A549 (cell line): ENCODE measurements at regions not wholly inside any gene's neighbourhood (a gene's known extent, or its start where the extent isn't known, plus 50 kb on each side); places are given as distances from the start of the nearest gene placed in this dataset.

Experiments used
- ATAC-seq, 2 experiments: fragments of 200-7000 bp in 1 of 2; fragments of >200 bp in 1 of 2; cut with Nextera tagmentation in 1 of 2; cut with Tn5 transposase in 1 of 2; 3 replicates each; pipeline versions ENCODE4 v1.8.0 to v1.9.1; 2018 to 2020; ENCODE audit warnings: mild to moderate bottlenecking in 1 of 2, moderate library complexity in 1 of 2
- CTCF ChIA-PET: fragments of 300-600 bp; sonication (Branson Sonifier 250); formaldehyde crosslinking; extraction: SDS; loops from one replicate; lab custom pipeline; 2021; ENCODE audit warnings: antibody characterized with exemption, inconsistent platforms; lab: Yijun Ruan, JAX
- POLR2A ChIA-PET: fragments of 350-600 bp; formaldehyde crosslinking; extraction: SDS; loops from one replicate; lab custom pipeline; 2021; ENCODE audit warnings: antibody characterized with exemption, inconsistent platforms; lab: Yijun Ruan, JAX
- DNase-seq, 2 experiments: peaks; one replicate each; pipeline versions ENCODE4 v3.0.0 to v3.0.0-alpha.2; 2011 to 2016; ENCODE audit warnings: low read depth in 1 of 2, low spot score in 1 of 2
- FAIRE-seq: peaks from 2 replicates; lab custom pipeline; 2011; peaks lifted over from hg19 to GRCh38; lab: Jason Lieb, UNC
- H3K27ac ChIP-seq, 2 experiments: fragments of >200 bp; sonication (Bioruptor Twin); formaldehyde crosslinking; 3 replicates each; pipeline ENCODE4 v1.5.1; 2016 to 2017
- H3K4me1 ChIP-seq: fragments of >200 bp; sonication (Bioruptor Twin); formaldehyde crosslinking; 3 replicates; pipeline ENCODE4 v1.6.1; 2016
- H3K4me2 ChIP-seq: fragments of >200 bp; sonication (Bioruptor Twin); formaldehyde crosslinking; 3 replicates; pipeline ENCODE4 v1.6.1; 2016
- H3K4me3 ChIP-seq: fragments of >200 bp; sonication (Bioruptor Twin); formaldehyde crosslinking; 3 replicates; pipeline ENCODE4 v1.5.1; 2016
- H3K9me3 ChIP-seq: fragments of >200 bp; sonication (Bioruptor Twin); formaldehyde crosslinking; 3 replicates; pipeline ENCODE4 v1.6.1; 2016
- ELK1 ChIP-seq: fragments of 150-350 bp; IDR thresholded peaks from 2 replicates; pipeline ENCODE4 v1.6.1; 2014; ENCODE audit warnings: low read depth, mild to moderate bottlenecking, low read length
- FOSL2 ChIP-seq, 2 experiments: fragments of 450-650 bp in 1 of 2; fragments of >200 bp in 1 of 2; sonication (Bioruptor Twin) in 1 of 2; formaldehyde crosslinking; IDR thresholded peaks; 2 replicates each; pipeline versions ENCODE4 v1.5.0 to v1.6.1; 2016 to 2020; ENCODE audit warnings: mild to moderate bottlenecking in 1 of 2, moderate library complexity in 1 of 2
- GATA3 ChIP-seq: IDR thresholded peaks from 2 replicates; pipeline ENCODE4 v1.6.1; 2012; ENCODE audit warnings: borderline replicate concordance
- HES2 ChIP-seq: fragments of >200 bp; sonication (Bioruptor Twin); formaldehyde crosslinking; IDR thresholded peaks from 2 replicates; pipeline ENCODE4 v1.6.1; 2016
- HEYL ChIP-seq: fragments of 250-450 bp; sonication (Bioruptor Pico); IDR thresholded peaks from 2 replicates; pipeline ENCODE4 v1.8.0; 2021; ENCODE audit warnings: mild to moderate bottlenecking, moderate library complexity
- JUN ChIP-seq, 2 experiments: fragments of >200 bp; sonication (Bioruptor Twin); formaldehyde crosslinking; IDR thresholded peaks; 2 replicates in 1 of 2; 3 replicates in 1 of 2; pipeline ENCODE4 v1.6.1; 2016 to 2017
- JUNB ChIP-seq: fragments of >200 bp; sonication (Bioruptor Twin); formaldehyde crosslinking; IDR thresholded peaks from 2 replicates; pipeline ENCODE4 v1.6.1; 2016
- KDM1A ChIP-seq: fragments of 200-600 bp; sonication (generic); IDR thresholded peaks from 2 replicates; pipeline ENCODE4 v1.6.1; 2016; ENCODE audit warnings: low read depth, mild to moderate bottlenecking
- KDM5A ChIP-seq: fragments of 200-600 bp; sonication (generic); IDR thresholded peaks from 2 replicates; pipeline ENCODE4 v1.6.1; 2016; ENCODE audit warnings: antibody characterized with exemption, mild to moderate bottlenecking
- MYC ChIP-seq: IDR thresholded peaks from 2 replicates; pipeline ENCODE4 v1.6.1; 2012; ENCODE audit warnings: mild to moderate bottlenecking, inconsistent platforms, low read length, improper control_type of control experiment, borderline replicate concordance
- NFE2L2 ChIP-seq: fragments of 150-350 bp; conservative IDR thresholded peaks from 2 replicates; pipeline ENCODE4 v1.6.1; 2014; ENCODE audit warnings: low read length
- NPAS2 ChIP-seq: fragments of 250-450 bp; sonication (Bioruptor Pico); IDR thresholded peaks from 2 replicates; pipeline ENCODE4 v1.8.0; 2022; ENCODE audit warnings: mild to moderate bottlenecking, moderate library complexity, borderline replicate concordance
- PBX3 ChIP-seq: IDR thresholded peaks from 2 replicates; pipeline ENCODE4 v1.6.1; 2012
- RAD21 ChIP-seq, 2 experiments: fragments of >200 bp in 1 of 2; sonication (Bioruptor Twin) in 1 of 2; formaldehyde crosslinking in 1 of 2; IDR thresholded peaks in 1 of 2; conservative IDR thresholded peaks in 1 of 2; 2 replicates in 1 of 2; 3 replicates in 1 of 2; pipeline ENCODE4 v1.6.1; 2012 to 2018; ENCODE audit warnings: inconsistent platforms in 1 of 2
- SREBF2 ChIP-seq: fragments of 450-650 bp; IDR thresholded peaks from 2 replicates; pipeline ENCODE4 v1.6.1; 2014; ENCODE audit warnings: mild to moderate bottlenecking, moderate library complexity
- TP53 ChIP-seq: fragments of 250-450 bp; sonication (Bioruptor Pico); IDR thresholded peaks from 2 replicates; pipeline ENCODE4 v1.5.0; 2021; ENCODE audit warnings: mild to moderate bottlenecking, moderate library complexity
- ZNF302 ChIP-seq: fragments of 250-450 bp; sonication (Bioruptor Pico); IDR thresholded peaks from 2 replicates; pipeline ENCODE4 v1.9.0; 2021; ENCODE audit warnings: inconsistent platforms, mild to moderate bottlenecking, moderate library complexity
- WGBS: methylation state at CpG from one replicate; pipeline ENCODE4 v1.1.6; 2017; ENCODE audit errors: missing lambda C conversion rate; 5-methylcytosine and 5-hydroxymethylcytosine counted together
- TF ChIP-seq, protein P1 (sequence below): fragments of >200 bp; sonication (Bioruptor Twin); formaldehyde crosslinking; IDR thresholded peaks from 3 replicates; pipeline ENCODE4 v1.6.1; 2016
- TF ChIP-seq, protein P2 (sequence below): fragments of 250-450 bp; sonication (Bioruptor Pico); IDR thresholded peaks from 2 replicates; pipeline ENCODE4 v1.5.0; 2021; ENCODE audit warnings: mild to moderate bottlenecking, moderate library complexity, borderline replicate concordance
- TF ChIP-seq, protein P3 (sequence below): fragments of 450-650 bp; IDR thresholded peaks from 2 replicates; pipeline ENCODE4 v1.6.1; 2014; ENCODE audit warnings: antibody characterized with exemption
- TF ChIP-seq, protein P4 (sequence below): fragments of 200-600 bp; sonication (generic); IDR thresholded peaks from 2 replicates; pipeline ENCODE4 v1.6.1; 2016; ENCODE audit warnings: antibody characterized with exemption, mild to moderate bottlenecking, moderate library complexity
- TF ChIP-seq, protein P5 (sequence below): IDR thresholded peaks from 2 replicates; pipeline ENCODE4 v1.6.1; 2012

DNA sequence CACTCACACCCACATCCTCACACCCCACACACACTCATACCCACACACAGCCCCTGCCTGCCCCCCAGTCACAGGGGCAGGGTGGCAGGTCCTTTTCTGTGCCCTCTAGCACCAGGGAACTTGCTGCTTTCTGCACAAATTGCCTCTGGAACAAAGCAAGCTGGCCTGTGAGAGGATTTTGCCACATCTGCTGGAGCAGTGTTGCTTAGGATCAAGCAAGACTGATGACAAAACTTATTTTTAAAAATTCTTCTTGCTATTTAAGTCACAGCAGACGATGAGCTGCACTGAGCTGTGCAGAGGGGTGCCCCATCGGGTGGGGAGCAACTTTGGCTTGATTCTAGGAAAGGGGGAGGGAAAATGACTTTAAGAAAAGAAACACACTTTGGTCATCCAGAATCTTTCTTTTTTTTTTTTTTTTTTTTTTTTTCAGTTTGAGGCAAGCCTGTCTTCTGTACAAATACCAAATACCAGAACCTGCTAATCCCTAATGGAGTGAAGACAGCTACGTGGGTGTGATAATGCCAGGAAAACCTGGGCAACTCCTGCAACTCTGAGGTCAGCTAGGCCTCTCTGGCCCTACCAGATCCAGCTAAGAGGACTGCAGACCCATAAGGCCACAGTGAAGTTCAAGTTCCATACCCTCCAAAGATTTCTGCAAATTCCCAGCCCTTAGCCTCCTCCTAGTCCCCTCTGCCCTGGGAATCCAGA is 195.3 kb downstream of the ABHD5 start:
- Histone ChIP-seq H3K4me1 (peaks cover 21% of the 10 kb centered on the region), H3K4me2 (no peak overlapping the region), H3K4me3 (no peak overlapping the region), H3K9me3 (no peaks in the 10 kb centered on the region), H3K27ac (peak overlapping the region in 1 of 2 experiments; percentile 59; a peak in 3 of 6 replicates)
- no peak for FAIRE-seq
- WGBS: 86% methylated on average over 3 of the region's 3 CpGs
- ChIA-PET CTCF (no interaction called here), POLR2A (no interaction called here)
- no peak for DNase-seq
- ATAC-seq: no peak
- TF ChIP-seq KDM5A (no peak), TP53 (CRISPR knock-in tag) (no peak), HEYL (CRISPR knock-in tag) (no peak), RAD21 (conservative IDR thresholded peaks at IDR 0.05 in 1 of 2, IDR thresholded peaks at IDR 0.05 in 1 of 2) (no peak), GATA3 (no peak), MYC (no peak), KDM1A (no peak), PBX3 (no peak), SREBF2 (no peak), ELK1 (no peak)
- TF ChIP-seq, protein P1, sequence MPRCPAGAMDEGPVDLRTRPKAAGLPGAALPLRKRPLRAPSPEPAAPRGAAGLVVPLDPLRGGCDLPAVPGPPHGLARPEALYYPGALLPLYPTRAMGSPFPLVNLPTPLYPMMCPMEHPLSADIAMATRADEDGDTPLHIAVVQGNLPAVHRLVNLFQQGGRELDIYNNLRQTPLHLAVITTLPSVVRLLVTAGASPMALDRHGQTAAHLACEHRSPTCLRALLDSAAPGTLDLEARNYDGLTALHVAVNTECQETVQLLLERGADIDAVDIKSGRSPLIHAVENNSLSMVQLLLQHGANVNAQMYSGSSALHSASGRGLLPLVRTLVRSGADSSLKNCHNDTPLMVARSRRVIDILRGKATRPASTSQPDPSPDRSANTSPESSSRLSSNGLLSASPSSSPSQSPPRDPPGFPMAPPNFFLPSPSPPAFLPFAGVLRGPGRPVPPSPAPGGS: no peak
- TF ChIP-seq, protein P2, sequence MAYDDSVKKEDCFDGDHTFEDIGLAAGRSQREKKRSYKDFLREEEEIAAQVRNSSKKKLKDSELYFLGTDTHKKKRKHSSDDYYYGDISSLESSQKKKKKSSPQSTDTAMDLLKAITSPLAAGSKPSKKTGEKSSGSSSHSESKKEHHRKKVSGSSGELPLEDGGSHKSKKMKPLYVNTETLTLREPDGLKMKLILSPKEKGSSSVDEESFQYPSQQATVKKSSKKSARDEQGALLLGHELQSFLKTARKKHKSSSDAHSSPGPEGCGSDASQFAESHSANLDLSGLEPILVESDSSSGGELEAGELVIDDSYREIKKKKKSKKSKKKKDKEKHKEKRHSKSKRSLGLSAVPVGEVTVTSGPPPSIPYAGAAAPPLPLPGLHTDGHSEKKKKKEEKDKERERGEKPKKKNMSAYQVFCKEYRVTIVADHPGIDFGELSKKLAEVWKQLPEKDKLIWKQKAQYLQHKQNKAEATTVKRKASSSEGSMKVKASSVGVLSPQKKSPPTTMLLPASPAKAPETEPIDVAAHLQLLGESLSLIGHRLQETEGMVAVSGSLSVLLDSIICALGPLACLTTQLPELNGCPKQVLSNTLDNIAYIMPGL (CRISPR knock-in tag): no peak

DNA sequence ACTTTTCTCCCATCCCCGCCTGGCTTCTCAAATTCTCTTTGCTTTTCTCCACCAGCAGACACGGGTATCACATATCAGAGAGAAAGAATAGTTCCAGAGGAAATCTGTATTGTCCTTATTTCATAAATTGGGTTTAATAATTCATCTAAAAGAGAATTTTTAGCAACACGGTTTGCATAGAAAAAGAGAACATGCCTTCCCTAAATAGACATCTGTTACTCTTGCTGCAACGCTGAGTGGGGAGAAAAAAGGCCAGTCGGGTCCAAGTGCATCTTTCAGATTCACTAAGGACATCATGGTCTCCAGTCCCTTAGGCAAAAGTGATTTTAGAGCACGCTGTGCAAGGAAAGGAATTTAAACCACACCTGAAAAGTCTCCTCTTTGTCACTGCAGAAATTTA is 201.3 kb downstream of the ABHD5 start:
- H3K4me2 ChIP-seq: no peak overlapping the region
- peaks cover 14% of the 10 kb centered on the region for H3K4me1 ChIP-seq
- DNase-seq: no peak
- peaks cover 16% of the 10 kb centered on the region for H3K9me3 ChIP-seq
- FAIRE-seq: no peak
- ChIA-PET POLR2A (no interaction called here), CTCF (no interaction called here)
- H3K4me3 ChIP-seq: no peak overlapping the region
- TF ChIP-seq, protein P3, sequence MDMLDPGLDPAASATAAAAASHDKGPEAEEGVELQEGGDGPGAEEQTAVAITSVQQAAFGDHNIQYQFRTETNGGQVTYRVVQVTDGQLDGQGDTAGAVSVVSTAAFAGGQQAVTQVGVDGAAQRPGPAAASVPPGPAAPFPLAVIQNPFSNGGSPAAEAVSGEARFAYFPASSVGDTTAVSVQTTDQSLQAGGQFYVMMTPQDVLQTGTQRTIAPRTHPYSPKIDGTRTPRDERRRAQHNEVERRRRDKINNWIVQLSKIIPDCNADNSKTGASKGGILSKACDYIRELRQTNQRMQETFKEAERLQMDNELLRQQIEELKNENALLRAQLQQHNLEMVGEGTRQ: no peak
- TF ChIP-seq, protein P4, sequence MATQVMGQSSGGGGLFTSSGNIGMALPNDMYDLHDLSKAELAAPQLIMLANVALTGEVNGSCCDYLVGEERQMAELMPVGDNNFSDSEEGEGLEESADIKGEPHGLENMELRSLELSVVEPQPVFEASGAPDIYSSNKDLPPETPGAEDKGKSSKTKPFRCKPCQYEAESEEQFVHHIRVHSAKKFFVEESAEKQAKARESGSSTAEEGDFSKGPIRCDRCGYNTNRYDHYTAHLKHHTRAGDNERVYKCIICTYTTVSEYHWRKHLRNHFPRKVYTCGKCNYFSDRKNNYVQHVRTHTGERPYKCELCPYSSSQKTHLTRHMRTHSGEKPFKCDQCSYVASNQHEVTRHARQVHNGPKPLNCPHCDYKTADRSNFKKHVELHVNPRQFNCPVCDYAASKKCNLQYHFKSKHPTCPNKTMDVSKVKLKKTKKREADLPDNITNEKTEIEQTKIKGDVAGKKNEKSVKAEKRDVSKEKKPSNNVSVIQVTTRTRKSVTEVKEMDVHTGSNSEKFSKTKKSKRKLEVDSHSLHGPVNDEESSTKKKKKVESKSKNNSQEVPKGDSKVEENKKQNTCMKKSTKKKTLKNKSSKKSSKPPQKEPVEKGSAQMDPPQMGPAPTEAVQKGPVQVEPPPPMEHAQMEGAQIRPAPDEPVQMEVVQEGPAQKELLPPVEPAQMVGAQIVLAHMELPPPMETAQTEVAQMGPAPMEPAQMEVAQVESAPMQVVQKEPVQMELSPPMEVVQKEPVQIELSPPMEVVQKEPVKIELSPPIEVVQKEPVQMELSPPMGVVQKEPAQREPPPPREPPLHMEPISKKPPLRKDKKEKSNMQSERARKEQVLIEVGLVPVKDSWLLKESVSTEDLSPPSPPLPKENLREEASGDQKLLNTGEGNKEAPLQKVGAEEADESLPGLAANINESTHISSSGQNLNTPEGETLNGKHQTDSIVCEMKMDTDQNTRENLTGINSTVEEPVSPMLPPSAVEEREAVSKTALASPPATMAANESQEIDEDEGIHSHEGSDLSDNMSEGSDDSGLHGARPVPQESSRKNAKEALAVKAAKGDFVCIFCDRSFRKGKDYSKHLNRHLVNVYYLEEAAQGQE: no peak
- TF ChIP-seq JUN (IDR thresholded peaks at IDR 0.05) (no peak), JUNB (no peak), NFE2L2 (no peak), HES2 (no peak), ZNF302 (CRISPR knock-in tag) (no peak), NPAS2 (CRISPR knock-in tag) (no peak), HEYL (CRISPR knock-in tag) (no peak), FOSL2 (IDR thresholded peaks at IDR 0.05) (no peak), FOSL2 (CRISPR knock-in tag; IDR thresholded peaks at IDR 0.05) (no peak), GATA3 (no peak)
- TF ChIP-seq, protein P5, sequence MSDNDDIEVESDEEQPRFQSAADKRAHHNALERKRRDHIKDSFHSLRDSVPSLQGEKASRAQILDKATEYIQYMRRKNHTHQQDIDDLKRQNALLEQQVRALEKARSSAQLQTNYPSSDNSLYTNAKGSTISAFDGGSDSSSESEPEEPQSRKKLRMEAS: no peak
- ATAC-seq: no peak
- peak overlapping the region in 1 of 2 experiments; percentile 57; a peak in 3 of 6 replicates for H3K27ac ChIP-seq
- WGBS: 75% methylated on average over 6 of the region's 6 CpGs
